T-cell (primary cell): ENCODE measurements at regions not wholly inside any gene's neighbourhood (a gene's known extent, or its start where the extent isn't known, plus 50 kb on each side); places are given as distances from the start of the nearest gene placed in this dataset.

Source experiments
- ATAC-seq, 4 experiments: fragments of 200-7000 bp in 3 of 4; fragments of 150-1000 bp in 1 of 4; cut with Tn5 transposase; replicated peaks in 1 of 4; 1 replicate in 3 of 4; 2 replicates in 1 of 4; pipeline ENCODE4 v1.10.0; 2021; ENCODE audit warnings: moderate library complexity in 3 of 4, mild to moderate bottlenecking in 2 of 4, moderate number of reproducible peaks in 1 of 4
- CTCF ChIA-PET, 2 donors: fragments of 300-600 bp; sonication (Branson Sonifier 250); formaldehyde crosslinking; loops; one replicate each; lab custom pipeline; 2022; ENCODE audit warnings: antibody characterized with exemption in 2 of 2; lab: Charles Lee
- POLR2A ChIA-PET, 2 donors: fragments of 300-600 bp; sonication (Branson Sonifier 250); formaldehyde crosslinking; loops; one replicate each; lab custom pipeline; 2022; ENCODE audit warnings: antibody characterized with exemption in 2 of 2; lab: Charles Lee
- DNase-seq, 35 experiments: peaks; one replicate each; pipeline versions ENCODE4 v3.0.0 to v3.0.0-alpha.2; 2013 to 2023
- H3K27ac ChIP-seq: one replicate; pipeline ENCODE4 v1.5.1; 2013; ENCODE audit warnings: low read length
- H3K27me3 ChIP-seq, 2 experiments: replicated peaks in 1 of 2; 1 replicate in 1 of 2; 2 replicates in 1 of 2; pipeline versions ENCODE4 v1.6.1 to v1.7.0; 2013; ENCODE audit warnings: low read length in 1 of 2, mixed read lengths in 1 of 2; ENCODE audit not compliant: control insufficient read depth in 2 of 2, insufficient read depth in 2 of 2; ENCODE audit errors: extremely low read depth in 1 of 2
- H3K36me3 ChIP-seq, 2 donors: 1 replicate in 1 of 2; 2 replicates in 1 of 2; pipeline versions ENCODE4 v1.6.1 to v1.7.0; 2013; ENCODE audit warnings: low read length in 1 of 2; ENCODE audit not compliant: control insufficient read depth in 2 of 2, insufficient read depth in 1 of 2; ENCODE audit errors: extremely low read depth in 1 of 2
- H3K4me1 ChIP-seq, 2 experiments: 1 replicate in 1 of 2; 2 replicates in 1 of 2; pipeline versions ENCODE4 v1.6.1 to v1.7.0; 2013; ENCODE audit warnings: low read length in 2 of 2, mixed read lengths in 1 of 2; ENCODE audit not compliant: insufficient read depth in 2 of 2, control insufficient read depth in 1 of 2; ENCODE audit errors: extremely low read depth in 1 of 2
- H3K4me3 ChIP-seq, 2 donors: 1 replicate in 1 of 2; 2 replicates in 1 of 2; pipeline versions ENCODE4 v1.5.1 to v1.7.0; 2013; ENCODE audit warnings: mild to moderate bottlenecking in 2 of 2, low read length in 1 of 2, moderate library complexity in 1 of 2; ENCODE audit not compliant: control insufficient read depth in 1 of 2; ENCODE audit errors: extremely low read depth in 1 of 2
- H3K9me3 ChIP-seq: 2 replicates; pipeline ENCODE4 v1.7.0; 2013
- H3K27ac Mint-ChIP-seq, 2 donors: one replicate each; pipeline ENCODE4 v1.8.0; 2020 to 2021; ENCODE audit warnings: mild to moderate bottlenecking in 2 of 2, mixed read lengths in 2 of 2
- H3K27me3 Mint-ChIP-seq, 2 donors: one replicate each; pipeline ENCODE4 v1.8.0; 2021 to 2022; ENCODE audit warnings: mixed read lengths in 2 of 2
- H3K36me3 Mint-ChIP-seq: one replicate; pipeline ENCODE4 v1.8.0; 2021; ENCODE audit warnings: mixed read lengths
- H3K4me1 Mint-ChIP-seq, 3 donors: one replicate each; pipeline ENCODE4 v1.8.0; 2020 to 2022; ENCODE audit warnings: mixed read lengths in 3 of 3, mild to moderate bottlenecking in 1 of 3
- H3K4me3 Mint-ChIP-seq, 3 donors: one replicate each; pipeline ENCODE4 v1.8.0; 2020 to 2022; ENCODE audit warnings: mild to moderate bottlenecking in 3 of 3, mixed read lengths in 3 of 3, moderate library complexity in 3 of 3
- H3K9me3 Mint-ChIP-seq, 3 donors: one replicate each; pipeline ENCODE4 v1.8.0; 2020 to 2022; ENCODE audit warnings: mixed read lengths in 3 of 3
- WGBS: methylation state at CpG from one replicate; pipeline ENCODE4 v1.1.5; 2013; ENCODE audit warnings: missing lambda C conversion rate; ENCODE audit not compliant: insufficient coverage; 5-methylcytosine and 5-hydroxymethylcytosine counted together

GRCh38 chr1:79478160-79478559 is 471.6 kb upstream of the ADGRL4 start:
- Mint-ChIP-seq H3K4me1 (no peaks in the 10 kb centered on the region), H3K9me3 (peaks cover 0 to 11% (median 6%) of the 10 kb centered on the region in 3 donors), H3K4me3 (no peak overlapping the region), H3K36me3 (no peaks in the 10 kb centered on the region), H3K27ac (no peak overlapping the region), H3K27me3 (no peaks in the 10 kb centered on the region)
- no peak for DNase-seq
- Histone ChIP-seq H3K27me3 (no peaks in the 10 kb centered on the region), H3K36me3 (no peaks in the 10 kb centered on the region), H3K27ac (no peak overlapping the region), H3K9me3 (no peaks in the 10 kb centered on the region), H3K4me3 (no peak overlapping the region), H3K4me1 (no peaks in the 10 kb centered on the region)
- no peak for ATAC-seq
- ChIA-PET CTCF (no interaction called here), POLR2A (no interaction called here)
- 85% methylated on average over 18 of the region's 19 CpGs for WGBS

GRCh38 chr1:79472067-79472656 is 465.6 kb upstream of the ADGRL4 start:
- Mint-ChIP-seq H3K27ac (no peak overlapping the region), H3K4me1 (no peaks in the 10 kb centered on the region), H3K9me3 (peaks cover 0 to 2% (median 0%) of the 10 kb centered on the region in 3 donors), H3K27me3 (no peaks in the 10 kb centered on the region), H3K4me3 (no peak overlapping the region), H3K36me3 (no peaks in the 10 kb centered on the region)
- H3K9me3 ChIP-seq, result no peaks in the 10 kb centered on the region
- CTCF ChIA-PET, result no interaction called here
- H3K27me3 ChIP-seq, result no peaks in the 10 kb centered on the region
- no peak overlapping the region for H3K4me3 ChIP-seq
- H3K36me3 ChIP-seq, result no peaks in the 10 kb centered on the region
- H3K4me1 ChIP-seq, result no peaks in the 10 kb centered on the region
- DNase-seq (no peak), ATAC-seq (no peak)
- H3K27ac ChIP-seq, result no peak overlapping the region
- no CpG with 5 or more reads among the region's 4 CpGs for WGBS
- POLR2A ChIA-PET, result no interaction called here

DNA sequence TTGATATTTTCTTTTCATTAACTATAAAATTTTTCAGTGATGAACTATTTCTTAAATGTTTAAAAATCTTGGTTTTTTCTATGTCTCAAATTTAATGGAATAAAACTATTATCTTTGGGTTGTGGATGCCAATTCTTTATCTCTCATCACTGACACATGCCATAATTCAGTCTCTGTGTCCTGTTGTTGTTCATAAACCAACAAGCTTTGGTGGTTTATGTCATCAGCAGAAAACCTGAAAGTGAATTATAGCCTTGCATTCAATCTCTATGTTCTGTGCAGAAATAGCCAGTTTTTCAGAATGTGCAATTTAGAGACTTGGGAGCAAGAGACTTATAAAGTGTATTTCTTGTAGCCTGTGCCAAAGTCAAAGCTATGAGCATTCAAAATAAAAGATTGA is 462.6 kb upstream of the ADGRL4 start:
- H3K4me3 Mint-ChIP-seq, result no peak overlapping the region
- DNase-seq (no peak), ATAC-seq (no peak)
- Histone ChIP-seq H3K4me3 (no peak overlapping the region), H3K27me3 (no peaks in the 10 kb centered on the region), H3K36me3 (no peaks in the 10 kb centered on the region), H3K27ac (no peak overlapping the region), H3K4me1 (no peaks in the 10 kb centered on the region), H3K9me3 (no peaks in the 10 kb centered on the region)
- CTCF ChIA-PET, result interaction anchor here in 1 of 2 donors (0.7 kb wide), 1 partner anchor 1223 kb away, joined by 4 read pairs; no protein-coding TSS in a partner anchor
- no peak overlapping the region for H3K27ac Mint-ChIP-seq
- no peaks in the 10 kb centered on the region for H3K4me1 Mint-ChIP-seq
- H3K9me3 Mint-ChIP-seq, result peaks cover 5 to 8% (median 5%) of the 10 kb centered on the region in 3 donors
- POLR2A ChIA-PET, result no interaction called here
- H3K27me3 Mint-ChIP-seq, result no peaks in the 10 kb centered on the region
- no peaks in the 10 kb centered on the region for H3K36me3 Mint-ChIP-seq

DNA sequence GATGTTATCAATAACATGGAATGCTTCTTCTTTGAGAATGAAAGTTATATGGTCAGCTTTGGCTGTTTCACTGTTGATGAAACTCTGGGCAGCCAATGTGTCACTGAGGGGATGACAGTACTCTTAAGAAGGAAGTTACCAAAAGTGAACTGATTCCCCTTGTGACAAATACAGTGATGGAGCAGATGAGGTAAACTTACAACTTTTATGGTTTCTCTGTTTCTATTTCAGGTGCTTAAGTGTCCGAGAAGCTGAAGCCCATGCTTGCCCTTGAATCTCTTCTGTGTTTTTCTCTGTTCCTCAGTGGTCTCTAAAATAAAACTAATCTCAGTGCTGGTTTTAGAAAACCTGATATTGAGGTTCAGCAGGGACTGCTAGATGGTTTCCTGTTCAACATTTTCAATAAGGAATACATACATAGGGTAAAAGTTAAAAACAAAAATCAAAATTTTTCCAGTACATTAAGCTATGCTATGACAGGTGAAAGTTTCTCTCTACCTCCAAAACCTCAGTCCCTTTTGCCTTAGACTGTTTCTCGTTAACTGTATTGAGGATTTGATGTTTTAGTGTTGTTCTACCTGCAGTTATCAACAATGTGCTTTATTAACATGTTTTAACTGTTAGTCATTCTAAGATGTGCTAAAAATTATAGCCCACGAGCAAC is 454.4 kb upstream of the ADGRL4 start:
- no peaks in the 10 kb centered on the region for H3K27me3 ChIP-seq
- H3K27ac Mint-ChIP-seq, result no peak overlapping the region
- no peak overlapping the region for H3K4me3 Mint-ChIP-seq
- H3K27ac ChIP-seq, result no peak overlapping the region
- WGBS, result 40% methylated on average over 1 of the region's 3 CpGs
- no peak overlapping the region for H3K4me3 ChIP-seq
- no peaks in the 10 kb centered on the region for H3K36me3 Mint-ChIP-seq
- no peak for ATAC-seq
- H3K4me1 Mint-ChIP-seq, result no peaks in the 10 kb centered on the region
- H3K27me3 Mint-ChIP-seq, result peaks cover 0 to 1% of the 10 kb centered on the region in 2 donors
- no peaks in the 10 kb centered on the region for H3K9me3 ChIP-seq
- H3K4me1 ChIP-seq, result no peaks in the 10 kb centered on the region
- ChIA-PET CTCF (no interaction called here), POLR2A (no interaction called here)
- H3K9me3 Mint-ChIP-seq, result peaks cover 7 to 12% (median 12%) of the 10 kb centered on the region in 3 donors
- DNase-seq, result no peak
- no peaks in the 10 kb centered on the region for H3K36me3 ChIP-seq

DNA sequence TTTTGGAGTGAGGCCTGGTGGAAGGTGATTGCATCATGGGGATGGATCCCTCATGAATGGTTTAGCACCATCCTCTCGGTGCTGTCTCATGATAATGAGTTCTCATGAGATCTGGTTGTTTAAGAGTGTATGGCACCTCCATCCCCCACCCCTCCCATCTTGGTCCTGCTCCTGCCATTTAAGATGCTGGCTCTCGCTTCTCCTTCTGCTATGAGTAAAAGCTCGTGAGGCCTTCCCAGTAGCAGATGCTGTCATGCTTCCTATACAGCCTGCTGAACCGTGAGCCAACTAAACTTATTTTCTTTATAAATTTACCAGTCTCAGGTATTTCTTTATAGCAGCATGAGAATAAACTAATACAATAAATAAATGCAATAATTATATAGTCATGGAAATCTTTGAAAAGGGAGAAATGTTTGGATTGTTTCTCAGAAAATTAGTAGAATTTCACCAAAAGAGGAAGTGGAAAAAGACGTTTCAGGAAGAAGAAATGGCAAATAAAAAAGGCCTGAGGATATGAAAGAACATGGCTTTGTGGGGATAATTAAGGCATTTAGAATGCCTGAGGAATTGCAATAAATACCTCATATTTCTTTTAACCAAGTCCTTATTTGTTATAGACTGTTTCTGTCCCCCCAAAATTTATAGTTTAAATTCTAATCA is 451.2 kb upstream of the ADGRL4 start:
- no peak overlapping the region for H3K4me3 ChIP-seq
- H3K27me3 Mint-ChIP-seq, result no peaks in the 10 kb centered on the region
- no peaks in the 10 kb centered on the region for H3K36me3 ChIP-seq
- H3K4me1 ChIP-seq, result no peaks in the 10 kb centered on the region
- H3K27me3 ChIP-seq, result no peaks in the 10 kb centered on the region
- no peak for ATAC-seq
- no peak overlapping the region for H3K4me3 Mint-ChIP-seq
- ChIA-PET CTCF (no interaction called here), POLR2A (no interaction called here)
- no peaks in the 10 kb centered on the region for H3K36me3 Mint-ChIP-seq
- H3K27ac ChIP-seq, result no peak overlapping the region
- no peak overlapping the region for H3K27ac Mint-ChIP-seq
- no peak for DNase-seq
- peaks cover 4 to 18% (median 16%) of the 10 kb centered on the region in 3 donors for H3K9me3 Mint-ChIP-seq
- 50% methylated on average over 2 of the region's 5 CpGs for WGBS
- no peaks in the 10 kb centered on the region for H3K9me3 ChIP-seq
- no peaks in the 10 kb centered on the region for H3K4me1 Mint-ChIP-seq

DNA sequence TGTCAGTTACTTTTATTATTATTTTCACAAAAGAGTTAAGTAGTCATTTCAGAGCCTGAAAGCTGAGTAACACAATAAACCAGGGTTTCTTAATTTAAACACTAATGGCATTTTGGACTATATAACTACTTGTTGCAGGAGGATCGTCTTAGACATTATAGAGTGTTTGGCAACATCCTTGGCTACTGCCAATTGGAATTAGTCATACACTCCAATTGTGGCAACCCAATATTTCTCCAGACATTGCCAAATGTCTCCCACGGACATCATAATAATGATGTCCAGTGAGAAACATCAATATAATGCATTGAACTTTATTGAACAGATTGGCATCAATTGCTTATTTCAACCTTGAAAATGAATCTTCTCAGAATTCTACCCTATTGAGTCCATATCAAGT is 441.9 kb upstream of the ADGRL4 start:
- CTCF ChIA-PET, result no interaction called here
- no peak overlapping the region for H3K27ac ChIP-seq
- WGBS, result no CpG with 5 or more reads among the region's 2 CpGs
- no peaks in the 10 kb centered on the region for H3K4me1 ChIP-seq
- Mint-ChIP-seq H3K27me3 (no peaks in the 10 kb centered on the region), H3K4me3 (no peak overlapping the region), H3K9me3 (peaks cover 3 to 5% (median 3%) of the 10 kb centered on the region in 3 donors), H3K36me3 (no peaks in the 10 kb centered on the region), H3K4me1 (no peaks in the 10 kb centered on the region), H3K27ac (no peak overlapping the region)
- ATAC-seq, result no peak
- H3K4me3 ChIP-seq, result no peak overlapping the region
- H3K36me3 ChIP-seq, result no peaks in the 10 kb centered on the region
- POLR2A ChIA-PET, result no interaction called here
- DNase-seq, result no peak
- H3K27me3 ChIP-seq, result no peaks in the 10 kb centered on the region
- no peaks in the 10 kb centered on the region for H3K9me3 ChIP-seq
